ENCODE measurements at regions not wholly inside any gene's neighbourhood (a gene's known extent, or its start where the extent isn't known, plus 50 kb on each side); places are given as distances from the start of the nearest gene placed in this dataset.

DNA sequence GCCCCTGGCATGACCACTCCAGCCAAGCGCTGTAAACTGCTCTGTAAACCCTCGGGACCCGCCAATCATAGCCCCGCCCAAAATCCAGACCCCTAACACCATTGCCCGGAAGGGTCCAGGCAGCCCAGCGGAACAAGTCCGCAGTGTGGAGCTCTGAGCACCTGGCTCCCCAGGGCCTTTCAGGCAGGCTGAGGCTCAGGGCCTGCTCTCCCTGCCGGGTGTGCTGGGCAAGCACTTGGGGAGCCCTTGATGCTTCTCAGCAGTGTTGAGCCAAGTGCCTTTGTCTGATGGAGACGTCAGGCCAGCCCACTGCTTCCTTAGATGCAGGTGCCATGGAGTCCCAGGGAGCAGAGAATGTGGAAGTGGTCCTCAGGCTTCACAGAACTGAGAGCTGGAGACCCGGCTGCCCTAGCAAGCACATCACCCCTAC lies 106.2 kb downstream of the TLE3 start:
- no peaks in the 10 kb centered on the region for H3K36me3 ChIP-seq (ENCODE audit: control insufficient read depth, insufficient read depth, low read length)
- H3K4me1 ChIP-seq (ENCODE audit: control insufficient read depth, insufficient read depth, low read length, poor library complexity, severe bottlenecking) = no peaks in the 10 kb centered on the region
- no peak overlapping the region for H3K27ac ChIP-seq (ENCODE audit: insufficient read depth, low read length, poor library complexity, severe bottlenecking)
- no peaks in the 10 kb centered on the region for H3K27me3 ChIP-seq (replicated peaks; ENCODE audit: control insufficient read depth, insufficient read depth, low read length, poor library complexity, severe bottlenecking)
- H3K4me3 ChIP-seq (ENCODE audit: insufficient read depth, low read depth, low read length, poor library complexity, severe bottlenecking) = no peak overlapping the region
- no peak for DNase-seq
- H3K9me3 ChIP-seq (ENCODE audit: control insufficient read depth, low read length) = no peaks in the 10 kb centered on the region

DNA sequence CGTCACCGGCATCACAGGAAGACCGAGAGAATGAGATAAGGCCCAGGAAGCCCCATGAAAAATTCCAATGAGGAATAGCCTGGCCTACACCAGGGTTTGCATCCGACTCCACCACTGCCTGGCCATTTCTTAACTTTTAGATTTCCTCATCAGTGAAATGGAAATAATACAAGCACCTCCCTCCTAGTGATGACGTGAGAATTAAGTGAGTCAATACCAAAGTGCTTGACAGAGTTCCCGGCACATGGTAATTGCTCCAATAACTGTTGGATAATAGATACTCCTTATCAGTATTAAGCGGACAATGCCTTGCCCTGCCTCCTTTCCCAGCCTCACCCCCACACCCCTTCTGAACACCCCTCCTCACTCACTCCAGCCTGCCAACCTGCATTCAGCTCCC lies 105.4 kb downstream of the TLE3 start:
- H3K27ac ChIP-seq (ENCODE audit: insufficient read depth, low read length, poor library complexity, severe bottlenecking) = no peak overlapping the region
- H3K4me3 ChIP-seq (ENCODE audit: insufficient read depth, low read depth, low read length, poor library complexity, severe bottlenecking) = no peak overlapping the region
- H3K36me3 ChIP-seq (ENCODE audit: control insufficient read depth, insufficient read depth, low read length) = no peaks in the 10 kb centered on the region
- H3K27me3 ChIP-seq (replicated peaks; ENCODE audit: control insufficient read depth, insufficient read depth, low read length, poor library complexity, severe bottlenecking) = no peaks in the 10 kb centered on the region
- no peak for DNase-seq
- no peaks in the 10 kb centered on the region for H3K9me3 ChIP-seq (ENCODE audit: control insufficient read depth, low read length)
- H3K4me1 ChIP-seq (ENCODE audit: control insufficient read depth, insufficient read depth, low read length, poor library complexity, severe bottlenecking) = no peaks in the 10 kb centered on the region

DNA sequence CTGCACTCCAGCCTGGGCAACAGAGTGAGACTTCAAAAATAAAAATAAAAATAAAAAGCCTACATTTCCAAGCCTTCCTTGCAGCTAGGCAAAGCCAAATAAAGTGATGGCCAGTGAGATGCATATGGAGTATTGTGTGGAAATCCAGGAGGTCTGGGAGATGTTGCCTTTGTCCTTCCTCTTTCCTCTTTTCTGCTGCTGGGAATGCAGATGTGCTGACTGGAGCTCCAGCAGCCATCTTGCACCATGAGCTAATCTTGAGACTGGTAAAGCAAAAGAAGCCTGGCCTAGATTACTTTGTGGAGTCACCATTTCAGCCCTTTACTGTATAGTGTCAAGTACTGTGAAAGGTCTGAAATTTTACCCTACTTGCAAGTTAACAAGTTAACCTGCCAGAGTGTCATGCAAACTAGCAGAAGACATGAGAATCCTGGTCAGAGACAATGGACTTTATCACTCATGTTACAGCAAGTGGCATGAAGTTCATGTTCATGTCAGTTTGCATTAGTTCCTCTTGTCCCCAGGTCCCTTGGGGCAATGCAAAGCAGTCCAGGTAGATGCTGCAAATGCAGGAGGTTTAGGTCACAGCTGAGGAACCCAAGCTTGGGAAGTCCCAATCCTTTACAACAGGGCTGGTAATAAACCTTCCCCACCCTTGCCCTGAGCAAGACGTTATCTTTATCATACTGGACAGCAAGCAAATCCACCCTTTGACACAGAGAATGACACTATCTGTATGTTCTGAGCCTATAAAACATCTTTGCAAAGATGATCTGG lies 103.1 kb downstream of the TLE3 start:
- H3K4me1 ChIP-seq (ENCODE audit: control insufficient read depth, insufficient read depth, low read length, poor library complexity, severe bottlenecking) = no peaks in the 10 kb centered on the region
- H3K27me3 ChIP-seq (replicated peaks; ENCODE audit: control insufficient read depth, insufficient read depth, low read length, poor library complexity, severe bottlenecking) = no peaks in the 10 kb centered on the region

DNA sequence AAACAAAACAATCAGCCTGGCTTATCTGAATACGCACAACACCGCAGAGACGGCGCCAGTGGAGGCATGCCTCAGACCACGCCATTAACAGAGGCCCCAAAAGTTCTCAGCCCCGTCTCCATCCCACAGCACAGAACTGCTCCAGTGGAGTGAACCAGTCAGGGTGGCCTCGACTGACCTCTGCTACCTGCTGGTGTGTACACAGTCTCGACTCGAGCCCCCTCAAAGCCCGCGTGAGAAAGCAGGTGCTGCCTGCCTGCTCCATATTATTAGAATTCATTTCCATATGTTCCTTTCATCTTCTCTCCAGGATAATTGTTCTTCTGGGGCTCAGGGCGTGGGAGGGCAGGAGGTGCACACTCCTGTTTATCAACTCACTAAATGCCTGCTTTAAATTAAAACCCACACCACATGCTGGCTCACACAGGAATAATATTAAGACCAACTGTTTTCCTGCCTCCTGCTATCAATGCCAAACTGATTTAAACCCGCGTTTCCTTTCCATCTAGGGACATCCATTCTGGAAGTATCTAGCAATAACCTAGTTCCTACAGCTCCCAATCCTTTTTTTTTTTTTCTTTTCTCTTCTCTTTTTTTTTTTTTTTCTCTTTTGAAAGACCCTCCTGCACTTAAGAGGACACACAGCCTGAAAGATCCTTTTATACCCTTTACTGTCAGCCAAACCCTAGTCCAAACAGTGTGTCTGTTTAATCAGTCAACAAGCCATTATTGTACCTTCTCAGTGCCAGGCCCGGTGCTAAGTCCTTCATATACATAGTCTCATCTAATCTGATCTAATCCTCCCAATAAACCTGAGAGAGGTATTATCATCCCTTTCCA lies 101.2 kb downstream of the TLE3 start:
- Histone ChIP-seq H3K36me3 (ENCODE audit: control insufficient read depth, insufficient read depth, low read length) (no peaks in the 10 kb centered on the region), H3K27me3 (replicated peaks; ENCODE audit: control insufficient read depth, insufficient read depth, low read length, poor library complexity, severe bottlenecking) (no peaks in the 10 kb centered on the region), H3K27ac (ENCODE audit: insufficient read depth, low read length, poor library complexity, severe bottlenecking) (no peak overlapping the region), H3K4me3 (ENCODE audit: insufficient read depth, low read depth, low read length, poor library complexity, severe bottlenecking) (no peak overlapping the region), H3K4me1 (ENCODE audit: control insufficient read depth, insufficient read depth, low read length, poor library complexity, severe bottlenecking) (no peaks in the 10 kb centered on the region), H3K9me3 (ENCODE audit: control insufficient read depth, low read length) (no peaks in the 10 kb centered on the region)
- DNase-seq = no peak

More for the DNA sequence above, 103.1 kb downstream of the TLE3 start:
- H3K27ac ChIP-seq (ENCODE audit: insufficient read depth, low read length, poor library complexity, severe bottlenecking) = no peak overlapping the region
- no peaks in the 10 kb centered on the region for H3K9me3 ChIP-seq (ENCODE audit: control insufficient read depth, low read length)
- H3K4me3 ChIP-seq (ENCODE audit: insufficient read depth, low read depth, low read length, poor library complexity, severe bottlenecking) = no peak overlapping the region
- no peaks in the 10 kb centered on the region for H3K36me3 ChIP-seq (ENCODE audit: control insufficient read depth, insufficient read depth, low read length)
- no peak for DNase-seq

DNA sequence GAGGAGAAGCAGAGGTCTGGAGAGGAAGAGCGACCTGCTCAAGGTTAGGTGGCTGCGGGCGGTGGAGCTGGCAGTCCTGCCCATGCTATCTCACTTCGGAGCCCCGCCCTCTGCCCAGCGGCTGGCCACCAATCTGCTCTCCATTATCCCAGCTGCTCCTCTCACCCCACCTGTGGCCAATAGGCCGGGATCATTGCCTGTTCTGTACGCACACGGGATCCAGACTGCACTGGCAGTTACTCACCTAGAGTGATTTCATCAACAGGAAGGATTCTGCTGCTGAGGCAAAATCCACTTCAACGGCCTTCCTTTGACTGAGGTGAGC lies 100.6 kb downstream of the TLE3 start:
- H3K4me3 ChIP-seq (ENCODE audit: insufficient read depth, low read depth, low read length, poor library complexity, severe bottlenecking) = no peak overlapping the region
- H3K27me3 ChIP-seq (replicated peaks; ENCODE audit: control insufficient read depth, insufficient read depth, low read length, poor library complexity, severe bottlenecking) = no peaks in the 10 kb centered on the region
- no peak overlapping the region for H3K27ac ChIP-seq (ENCODE audit: insufficient read depth, low read length, poor library complexity, severe bottlenecking)
- DNase-seq = no peak
- H3K36me3 ChIP-seq (ENCODE audit: control insufficient read depth, insufficient read depth, low read length) = no peaks in the 10 kb centered on the region
- no peaks in the 10 kb centered on the region for H3K4me1 ChIP-seq (ENCODE audit: control insufficient read depth, insufficient read depth, low read length, poor library complexity, severe bottlenecking)
- H3K9me3 ChIP-seq (ENCODE audit: control insufficient read depth, low read length) = no peaks in the 10 kb centered on the region
